A172 (cell line): ENCODE measurements at regions not wholly inside any gene's neighbourhood (a gene's known extent, or its start where the extent isn't known, plus 50 kb on each side); places are given as distances from the start of the nearest gene placed in this dataset.

Source experiments
- DNase-seq: peaks from one replicate; pipeline ENCODE4 v3.0.0-alpha.2; 2015; ENCODE audit warnings: low spot score

- no peak for DNase-seq
Measured at GRCh38 chr21:36554411-36555157, 74.7 kb upstream of the CLDN14 start.

GRCh38 chr21:36555199-36555800 is 75.4 kb upstream of the CLDN14 start:
- DNase-seq = no peak

GRCh38 chr21:36557316-36557715 is 77.4 kb upstream of the CLDN14 start:
- DNase-seq = no peak

DNA sequence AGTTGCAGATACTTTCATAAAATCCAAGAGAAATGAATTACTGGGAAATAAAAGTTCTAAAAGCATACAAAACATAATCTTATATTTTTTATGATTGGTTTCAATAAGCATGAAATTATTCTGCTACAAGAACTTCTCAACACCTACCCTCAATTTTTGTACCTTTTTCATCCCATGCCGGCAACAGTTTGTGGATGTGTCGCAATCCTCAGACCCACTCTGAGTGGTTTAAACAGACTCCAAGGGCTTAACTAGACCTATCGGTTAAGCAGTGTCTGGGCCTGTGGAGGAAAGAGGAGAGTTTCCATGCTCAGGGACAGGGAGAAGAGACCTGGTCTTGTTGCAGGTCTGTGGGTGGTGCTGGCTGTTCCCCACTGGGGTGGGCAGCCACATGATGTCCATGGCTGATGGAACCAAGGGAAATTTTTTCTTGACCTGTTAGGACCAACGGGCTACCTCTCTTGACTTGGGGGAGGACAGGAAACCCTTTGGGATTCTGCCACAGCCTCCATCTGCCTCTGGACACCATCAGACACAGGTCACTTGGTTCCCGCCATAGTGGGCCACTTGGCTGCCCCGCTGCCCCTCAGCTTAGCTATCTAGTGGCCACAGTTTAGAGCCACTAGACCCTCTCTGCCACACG is 81.1 kb upstream of the CLDN14 start:
- DNase-seq = no peak

GRCh38 chr21:36563341-36563926 is 83.5 kb upstream of the CLDN14 start:
- DNase-seq = no peak

DNA sequence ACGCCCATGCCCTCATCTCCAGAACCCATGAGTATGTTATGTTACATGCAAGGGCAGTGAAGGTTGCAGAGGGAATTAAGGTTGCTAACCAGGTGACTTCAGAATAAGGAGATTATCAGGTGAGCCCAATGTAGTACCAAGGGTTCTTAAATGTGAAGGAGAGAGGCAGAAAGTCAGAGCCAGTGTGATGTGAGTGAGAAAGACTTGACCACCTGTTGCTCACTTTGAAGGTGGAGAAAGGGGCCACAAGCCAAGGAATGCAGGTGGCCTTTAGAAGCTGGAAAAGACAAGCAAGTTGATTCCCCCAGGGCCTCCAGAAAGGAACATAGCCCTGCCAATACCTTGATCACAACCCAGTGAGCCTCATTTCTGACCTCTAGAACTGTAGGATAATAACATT is 84.7 kb upstream of the CLDN14 start:
- no peak for DNase-seq

GRCh38 chr21:36565540-36565939 is 85.6 kb upstream of the CLDN14 start:
- no peak for DNase-seq

- peak; percentile 18 for DNase-seq
Measured at GRCh38 chr21:36566644-36567043, 86.7 kb upstream of the CLDN14 start.

- peak; percentile 81 for DNase-seq
Measured at GRCh38 chr21:36567216-36567885, 87.4 kb upstream of the CLDN14 start.

DNA sequence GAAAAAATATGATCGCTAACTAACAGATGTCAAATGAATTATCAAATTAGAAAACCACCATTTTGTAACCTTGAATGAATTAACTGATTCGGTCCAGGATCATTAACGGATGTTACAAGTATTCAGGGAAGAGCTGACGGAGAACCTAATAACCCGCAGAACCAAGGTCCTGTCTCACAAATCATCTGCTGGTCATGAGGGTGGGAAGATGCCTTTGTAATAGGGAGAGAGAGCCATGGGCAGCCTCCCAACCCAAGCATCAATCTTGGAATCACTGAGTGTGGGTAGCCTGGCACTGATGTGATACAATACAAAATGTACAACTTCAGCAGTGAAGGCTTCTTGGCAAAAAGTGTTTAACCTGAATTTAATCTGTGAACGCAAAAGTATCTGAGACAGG is 89.6 kb upstream of the CLDN14 start:
- DNase-seq = no peak

- DNase-seq = no peak
Measured at GRCh38 chr21:36571556-36571955, 91.6 kb upstream of the CLDN14 start.

DNA sequence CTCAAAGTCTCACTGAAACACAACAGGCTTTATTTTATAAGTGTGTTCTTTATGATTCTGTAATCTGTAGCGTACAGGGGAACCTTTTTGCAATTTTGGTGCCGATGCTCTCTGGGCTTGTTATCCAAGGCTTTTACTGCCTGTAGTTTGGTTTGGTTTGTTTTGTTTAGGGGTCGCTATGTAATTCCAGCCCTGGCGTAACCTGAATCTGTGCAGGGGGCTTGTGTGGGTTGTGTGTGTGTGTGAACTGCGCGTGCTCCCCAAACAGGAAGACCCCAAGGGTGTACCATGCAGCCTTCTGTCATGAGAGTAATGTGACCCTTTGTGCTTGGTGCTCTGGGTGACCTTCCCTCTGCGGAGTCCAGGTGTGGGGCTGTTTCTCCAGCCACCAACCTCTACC is 92.1 kb upstream of the CLDN14 start:
- no peak for DNase-seq

GRCh38 chr21:36575306-36575705 is 95.4 kb upstream of the CLDN14 start:
- DNase-seq = no peak

- no peak for DNase-seq
Measured at GRCh38 chr21:36576441-36576840, 96.5 kb upstream of the CLDN14 start.

GRCh38 chr21:36579898-36580297 is 100.0 kb upstream of the CLDN14 start:
- DNase-seq = peak; percentile 19

DNA sequence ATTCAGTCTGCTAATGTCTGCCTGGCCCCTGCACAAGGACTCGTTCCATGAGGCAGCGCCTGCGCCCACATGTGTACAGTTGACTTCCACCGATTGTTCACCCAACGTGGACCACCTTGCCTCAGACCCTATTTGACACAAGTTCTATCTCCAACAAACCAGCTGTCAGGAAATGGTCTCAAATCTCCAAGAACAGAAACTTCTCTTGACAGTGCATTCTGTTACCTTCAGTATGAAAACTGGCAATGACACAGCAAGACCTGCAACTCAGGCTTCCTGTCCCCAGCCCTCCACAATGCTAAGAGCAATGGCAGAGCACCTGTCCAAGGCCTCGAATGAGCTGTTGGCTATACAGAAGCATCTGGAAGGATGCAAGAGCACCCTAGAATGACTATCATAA is 102.3 kb upstream of the CLDN14 start:
- no peak for DNase-seq

- no peak for DNase-seq
Measured at GRCh38 chr21:36583591-36583990, 103.7 kb upstream of the CLDN14 start.

GRCh38 chr21:36584980-36585940 is 105.3 kb upstream of the CLDN14 start:
- DNase-seq = no peak

GRCh38 chr21:36587388-36587787 is 107.5 kb upstream of the CLDN14 start:
- DNase-seq = peak; percentile 30

- peak; percentile 29 for DNase-seq
Measured at GRCh38 chr21:36589352-36589971, 109.5 kb upstream of the SIM2 start.
